ENCODE measurements at regions not wholly inside any gene's neighbourhood (a gene's known extent, or its start where the extent isn't known, plus 50 kb on each side); places are given as distances from the start of the nearest gene placed in this dataset.

DNA sequence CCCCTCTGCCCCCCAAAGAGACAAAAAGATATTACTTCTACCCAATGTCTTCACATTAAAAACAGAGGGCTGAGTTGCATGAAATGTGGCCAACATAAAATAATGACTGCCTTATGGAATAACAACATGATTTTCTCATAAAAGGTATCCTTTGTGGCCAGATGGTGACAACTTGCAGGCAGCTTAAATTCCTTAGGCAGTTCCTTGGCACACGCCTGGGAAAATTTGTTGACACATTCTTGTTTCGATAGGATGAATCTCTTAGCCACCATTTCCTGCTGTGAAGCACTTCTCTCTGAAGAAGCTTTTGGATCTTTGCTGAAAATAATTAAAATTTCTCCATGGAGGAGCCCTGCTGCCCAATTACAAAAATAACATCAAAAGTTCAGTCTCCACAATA lies 109.0 kb upstream of the COL21A1 start:
- intact Hi-C loops (cut with DNase I): loop anchor here (5.0 kb wide), 1 partner anchor 241 kb away; no protein-coding TSS in a partner anchor

GRCh38 chr6:56353860-56354259 lies 106.5 kb upstream of the COL21A1 start:
- intact Hi-C loops (cut with DNase I): no loop called here
- DNase-seq: no peak

More for the DNA sequence above, 109.0 kb upstream of the COL21A1 start:
- DNase-seq: peak in 1 of 42 donors; percentile 16

GRCh38 chr6:56350628-56351260 lies 103.4 kb upstream of the COL21A1 start:
- intact Hi-C loops (cut with DNase I): no loop called here
- no peak for DNase-seq

GRCh38 chr6:56349194-56349593 lies 101.8 kb upstream of the COL21A1 start:
- DNase-seq: no peak
- intact Hi-C loops (cut with DNase I): no loop called here

DNA sequence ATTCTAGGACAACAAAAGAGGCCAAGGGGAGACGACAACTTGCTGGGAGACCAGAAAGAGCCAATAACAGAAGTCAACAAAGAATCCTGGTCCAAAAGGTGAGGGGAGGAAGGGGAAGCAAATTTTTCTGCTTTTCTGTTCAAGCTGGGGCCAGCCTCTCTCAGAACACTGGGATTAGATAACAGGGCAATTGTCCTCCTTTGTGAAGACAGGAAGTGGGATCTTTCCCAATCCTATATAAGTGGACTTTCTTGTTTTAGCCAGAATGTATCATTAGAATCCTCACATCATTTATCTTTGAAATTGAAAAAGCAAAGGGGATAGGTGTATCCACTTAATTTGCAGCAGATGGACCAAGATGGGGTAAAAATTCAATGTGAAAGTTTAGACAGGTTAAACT lies 101.2 kb upstream of the COL21A1 start:
- no peak for DNase-seq
- intact Hi-C loops (cut with DNase I): no loop called here

- intact Hi-C loops (cut with DNase I): no loop called here
- no peak for DNase-seq
Observed at GRCh38 chr6:56347526-56347925, 100.1 kb upstream of the COL21A1 start.

DNA sequence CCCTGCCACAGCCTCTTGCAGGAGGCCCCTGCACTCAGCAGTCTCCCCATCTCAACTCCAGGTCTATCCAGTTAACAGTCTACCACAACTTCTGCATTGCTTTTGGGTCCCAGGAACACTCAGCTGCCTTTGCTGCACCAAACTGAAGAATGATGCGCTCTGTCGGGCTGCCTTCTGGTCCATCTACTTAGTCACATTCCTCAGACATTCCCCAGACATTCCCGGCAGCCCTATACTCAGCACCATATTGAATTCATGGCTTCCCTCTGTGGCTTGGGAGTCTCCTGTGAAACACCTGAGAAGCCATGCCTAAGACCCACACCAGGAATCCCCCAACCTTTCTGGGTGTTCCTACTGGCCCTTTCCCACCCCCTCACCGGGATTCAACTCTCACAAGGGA lies 99.6 kb upstream of the COL21A1 start:
- DNase-seq: no peak
- intact Hi-C loops (cut with DNase I): no loop called here

GRCh38 chr6:56345376-56345995 lies 98.1 kb upstream of the COL21A1 start:
- no peak for DNase-seq
- intact Hi-C loops (cut with DNase I): no loop called here

DNA sequence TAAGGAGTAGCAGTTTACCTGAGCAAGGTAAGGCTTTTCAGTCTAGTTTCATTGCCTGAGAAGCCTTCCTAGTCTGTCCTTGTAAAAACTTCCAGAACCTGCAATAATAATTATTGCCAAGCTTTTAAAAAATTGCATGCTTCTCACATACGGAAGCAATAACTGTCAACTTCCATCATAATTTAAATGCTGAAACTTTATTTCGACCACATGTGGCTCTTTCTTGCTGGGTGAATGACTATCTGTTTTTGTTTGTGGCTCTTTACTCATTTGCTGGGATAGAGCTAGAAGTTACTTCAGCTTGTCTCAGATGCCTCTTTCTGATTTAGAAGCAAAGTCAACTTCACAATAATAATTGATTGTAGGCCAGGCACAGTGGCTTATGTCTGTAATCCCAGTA lies 95.9 kb upstream of the COL21A1 start:
- intact Hi-C loops (cut with DNase I): no loop called here
- DNase-seq: no peak

DNA sequence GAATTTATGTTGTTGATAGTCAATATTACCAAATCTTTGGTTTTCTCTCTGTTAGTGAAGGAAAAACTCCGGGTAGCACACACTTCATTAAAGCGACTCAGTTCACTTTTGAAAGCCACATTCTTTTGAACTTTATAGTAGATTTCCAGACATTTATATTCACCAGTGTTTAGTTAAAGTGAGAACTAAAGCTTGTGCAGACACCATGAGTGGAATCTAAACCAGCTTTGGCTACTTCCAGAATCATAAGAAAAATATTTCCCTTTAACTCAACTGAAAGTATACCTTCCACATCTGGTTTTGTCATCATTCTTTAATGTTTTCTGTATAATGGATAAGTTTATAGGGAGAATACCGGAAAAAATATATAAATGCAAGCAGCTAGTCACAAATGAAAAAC lies 92.1 kb upstream of the COL21A1 start:
- intact Hi-C loops (cut with DNase I): no loop called here
- no peak for DNase-seq

DNA sequence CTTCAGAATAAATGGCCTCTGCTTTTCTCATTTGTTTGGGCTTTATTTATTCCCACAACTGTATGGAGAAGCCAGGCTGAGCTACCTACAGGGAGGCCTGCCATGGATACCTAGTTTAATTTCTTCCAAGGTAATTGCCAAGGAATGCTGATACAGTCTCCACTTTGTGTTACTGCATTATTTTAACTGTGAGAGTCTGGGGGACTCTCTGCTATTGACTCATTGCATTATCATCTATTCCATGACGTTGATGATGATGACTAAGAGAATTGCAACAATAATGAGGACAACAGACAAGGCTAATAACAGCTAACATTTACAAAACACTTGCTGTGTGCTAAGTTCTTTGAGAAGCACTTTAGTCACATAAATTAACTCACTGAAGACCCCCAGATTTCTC lies 88.3 kb upstream of the COL21A1 start:
- DNase-seq: no peak

GRCh38 chr6:56334937-56335336 lies 87.6 kb upstream of the COL21A1 start:
- intact Hi-C loops (cut with DNase I): no loop called here
- no peak for DNase-seq

More for the DNA sequence above, 88.3 kb upstream of the COL21A1 start:
- intact Hi-C loops (cut with DNase I): no loop called here

DNA sequence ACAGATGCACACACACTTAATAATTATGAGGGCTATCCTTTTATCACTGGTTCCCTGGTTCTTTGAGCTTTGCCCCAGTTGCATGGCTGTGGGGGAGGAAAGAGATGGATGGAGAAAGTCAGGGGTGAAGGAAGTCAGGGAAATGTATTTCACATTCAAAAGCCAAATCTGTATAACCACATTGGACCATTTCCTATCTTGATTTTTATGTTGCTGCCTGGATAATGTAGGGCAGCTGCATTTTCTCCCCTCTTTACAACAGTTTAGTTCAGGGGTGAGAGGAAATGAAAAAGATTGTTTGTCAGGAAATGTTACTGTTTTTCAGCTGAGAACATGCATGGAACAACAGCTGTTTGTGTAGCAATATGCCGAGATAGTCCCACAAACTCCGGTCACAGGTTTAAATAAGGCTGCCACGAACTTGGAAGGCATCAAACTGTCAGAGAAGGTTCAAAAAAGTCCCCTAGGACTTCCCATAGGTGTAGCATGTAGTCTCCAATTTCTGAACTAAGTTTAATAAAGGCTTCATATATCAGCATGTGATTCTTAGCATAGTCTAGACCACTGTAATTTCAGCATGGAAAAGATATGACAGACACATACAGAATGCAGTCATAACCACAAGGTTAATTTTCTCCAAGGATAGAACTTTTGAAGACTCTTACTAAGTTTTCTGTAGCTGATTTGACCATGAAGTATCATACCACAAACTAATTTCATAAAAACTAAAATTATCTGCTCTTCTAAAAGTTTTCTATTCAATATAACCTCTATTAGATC lies 82.1 kb upstream of the COL21A1 start:
- DNase-seq: no peak
- intact Hi-C loops (cut with DNase I): no loop called here

- intact Hi-C loops (cut with DNase I): no loop called here
- no peak for DNase-seq
Observed at GRCh38 chr6:56328728-56329090, 81.3 kb upstream of the COL21A1 start.

GRCh38 chr6:56327946-56328727 lies 80.8 kb upstream of the COL21A1 start:
- DNase-seq: no peak
- intact Hi-C loops (cut with DNase I): no loop called here

DNA sequence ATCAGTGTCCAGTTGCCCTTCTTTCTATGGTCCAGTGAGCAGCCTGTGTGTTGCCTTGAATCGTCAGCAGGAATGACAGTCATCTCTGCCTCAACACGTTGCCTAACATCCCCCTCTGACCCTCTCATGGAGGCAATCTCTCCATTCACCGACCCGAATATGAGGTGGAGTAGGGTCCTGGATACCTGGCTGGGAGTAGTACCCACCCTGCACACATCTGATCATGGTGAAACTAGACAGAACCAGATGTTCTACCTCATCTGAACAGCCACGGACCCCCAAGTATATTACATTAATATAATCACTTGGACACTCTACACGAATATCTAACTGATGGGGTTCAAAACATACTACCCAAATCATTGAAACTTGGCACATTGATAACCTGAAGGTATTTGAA lies 77.0 kb upstream of the COL21A1 start:
- no peak for DNase-seq
- intact Hi-C loops (cut with DNase I): no loop called here

- intact Hi-C loops (cut with DNase I): no loop called here
- no peak for DNase-seq
Observed at GRCh38 chr6:56318851-56319250, 71.5 kb upstream of the COL21A1 start.

GRCh38 chr6:56314683-56315523 lies 67.5 kb upstream of the COL21A1 start:
- peak in 16 of 42 donors; percentile 7 to 61 (median 26) for DNase-seq
- intact Hi-C loops (cut with DNase I): no loop called here
